ENCODE measurements at regions not wholly inside any gene's neighbourhood (a gene's known extent, or its start where the extent isn't known, plus 50 kb on each side); places are given as distances from the start of the nearest gene placed in this dataset.

GRCh38 chr6:105802703-105803102 is 283.4 kb upstream of the PRDM1 start:
- TF ChIP-seq POLR2A (IDR thresholded peaks at IDR 0.05; ENCODE audit: low read depth, low read length), result no peak
- no peak for TF ChIP-seq CTCF (IDR thresholded peaks at IDR 0.05; ENCODE audit: extremely low read depth in 1 of 2, insufficient read depth in 1 of 2, low read depth in 1 of 2, low read length in 2 of 2)
- no peak for TF ChIP-seq MYC (IDR thresholded peaks at IDR 0.05; ENCODE audit: low read depth, low read length)
- TF ChIP-seq POLR2AphosphoS5 (IDR thresholded peaks at IDR 0.05; ENCODE audit: insufficient read depth, low read depth, low read length), result no peak
- no peak for TF ChIP-seq MAX (IDR thresholded peaks at IDR 0.05; ENCODE audit: insufficient read depth, insufficient read length)
- TF ChIP-seq EZH2 (IDR thresholded peaks at IDR 0.05; ENCODE audit: borderline replicate concordance, low read depth, low read length, severe bottlenecking), result no peak
- TF ChIP-seq GATA2 (IDR thresholded peaks at IDR 0.05; ENCODE audit: insufficient read depth, insufficient read length, low read depth, low read length), result no peak
- no peak for TF ChIP-seq JUN (IDR thresholded peaks at IDR 0.05; ENCODE audit: borderline replicate concordance, insufficient read depth, insufficient read length, low read depth)
